Activated CD8-positive, alpha-beta T cell treated with anti-CD3 and anti-CD28 coated beads for 36 hours (primary cell): ENCODE measurements at regions not wholly inside any gene's neighbourhood (a gene's known extent, or its start where the extent isn't known, plus 50 kb on each side); places are given as distances from the start of the nearest gene placed in this dataset.

Experiments
- ATAC-seq: fragments of 200-7000 bp; cut with Tn5 transposase; one replicate; pipeline ENCODE4 v1.10.0; 2021; ENCODE audit warnings: mild to moderate bottlenecking, moderate library complexity
- CTCF ChIA-PET: fragments of 350-600 bp; sonication (Branson Sonifier 250); formaldehyde crosslinking; loops from one replicate; lab custom pipeline; 2021; ENCODE audit warnings: antibody characterized with exemption; lab: Charles Lee
- POLR2A ChIA-PET: fragments of 350-600 bp; sonication (Branson Sonifier 250); formaldehyde crosslinking; loops from one replicate; lab custom pipeline; 2021; ENCODE audit warnings: antibody characterized with exemption; lab: Charles Lee
- DNase-seq: peaks from one replicate; pipeline ENCODE4 v3.0.0-alpha.2; 2020
- H3K27ac Mint-ChIP-seq: one replicate; pipeline ENCODE4 v1.8.0; 2021; ENCODE audit warnings: mild to moderate bottlenecking, mixed read lengths
- H3K27me3 Mint-ChIP-seq: one replicate; pipeline ENCODE4 v1.8.0; 2021; ENCODE audit warnings: mixed read lengths
- H3K36me3 Mint-ChIP-seq: one replicate; pipeline ENCODE4 v1.8.0; 2021; ENCODE audit warnings: low read depth, mixed read lengths
- H3K4me1 Mint-ChIP-seq: one replicate; pipeline ENCODE4 v1.8.0; 2021; ENCODE audit warnings: low read depth, mixed read lengths
- H3K4me3 Mint-ChIP-seq: one replicate; pipeline ENCODE4 v1.8.0; 2021; ENCODE audit warnings: mild to moderate bottlenecking, moderate library complexity, mixed read lengths
- H3K9me3 Mint-ChIP-seq: one replicate; pipeline ENCODE4 v1.8.0; 2021; ENCODE audit warnings: mixed read lengths
- intact Hi-C: fragments of 100-400 bp; cut with micrococcal nuclease; formaldehyde crosslinking; loops from one replicate; pipeline ENCODE4 v1.10.0; 2022
- TF ChIP-seq, protein P1 (sequence below): fragments of 200-600 bp; IDR thresholded peaks from one replicate; pipeline ENCODE4 v1.8.0; 2022; ENCODE audit warnings: antibody characterized with exemption, mild to moderate bottlenecking

GRCh38 chr2:22397847-22398246 is 987.1 kb upstream of the KLHL29 start:
- Mint-ChIP-seq H3K4me1 (no peaks in the 10 kb centered on the region), H3K36me3 (no peaks in the 10 kb centered on the region), H3K4me3 (no peak overlapping the region), H3K27me3 (no peaks in the 10 kb centered on the region), H3K9me3 (peaks cover 4% of the 10 kb centered on the region), H3K27ac (no peak overlapping the region)
- DNase-seq (no peak), ATAC-seq (no peak)
- intact Hi-C loops: no loop called here
- ChIA-PET CTCF (no interaction called here), POLR2A (no interaction called here)
- TF ChIP-seq, protein P1, sequence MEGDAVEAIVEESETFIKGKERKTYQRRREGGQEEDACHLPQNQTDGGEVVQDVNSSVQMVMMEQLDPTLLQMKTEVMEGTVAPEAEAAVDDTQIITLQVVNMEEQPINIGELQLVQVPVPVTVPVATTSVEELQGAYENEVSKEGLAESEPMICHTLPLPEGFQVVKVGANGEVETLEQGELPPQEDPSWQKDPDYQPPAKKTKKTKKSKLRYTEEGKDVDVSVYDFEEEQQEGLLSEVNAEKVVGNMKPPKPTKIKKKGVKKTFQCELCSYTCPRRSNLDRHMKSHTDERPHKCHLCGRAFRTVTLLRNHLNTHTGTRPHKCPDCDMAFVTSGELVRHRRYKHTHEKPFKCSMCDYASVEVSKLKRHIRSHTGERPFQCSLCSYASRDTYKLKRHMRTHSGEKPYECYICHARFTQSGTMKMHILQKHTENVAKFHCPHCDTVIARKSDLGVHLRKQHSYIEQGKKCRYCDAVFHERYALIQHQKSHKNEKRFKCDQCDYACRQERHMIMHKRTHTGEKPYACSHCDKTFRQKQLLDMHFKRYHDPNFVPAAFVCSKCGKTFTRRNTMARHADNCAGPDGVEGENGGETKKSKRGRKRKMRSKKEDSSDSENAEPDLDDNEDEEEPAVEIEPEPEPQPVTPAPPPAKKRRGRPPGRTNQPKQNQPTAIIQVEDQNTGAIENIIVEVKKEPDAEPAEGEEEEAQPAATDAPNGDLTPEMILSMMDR: no peak

DNA sequence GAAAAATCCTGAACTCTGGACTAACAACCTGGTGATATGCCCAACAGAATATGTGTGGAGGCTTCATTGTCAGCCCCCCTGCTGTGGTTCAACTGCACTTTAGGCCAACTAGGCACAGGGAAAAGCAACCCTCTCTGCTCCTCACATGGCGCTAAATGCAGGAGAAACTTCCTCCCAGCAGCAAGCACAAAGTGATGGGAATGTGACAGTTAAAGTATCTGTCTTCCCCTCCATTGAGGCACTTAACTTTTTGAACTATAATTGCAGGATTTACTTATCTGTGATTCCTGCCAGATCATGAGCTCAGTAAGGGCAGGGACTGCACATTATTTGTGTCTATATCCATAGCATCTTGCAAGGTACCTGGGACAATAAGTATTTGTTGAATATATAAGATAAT is 981.2 kb upstream of the KLHL29 start:
- no peaks in the 10 kb centered on the region for H3K27me3 Mint-ChIP-seq
- no peak overlapping the region for H3K4me3 Mint-ChIP-seq
- H3K27ac Mint-ChIP-seq: no peak overlapping the region
- H3K4me1 Mint-ChIP-seq: no peaks in the 10 kb centered on the region
- CTCF ChIA-PET: no interaction called here
- POLR2A ChIA-PET: no interaction called here
- no peaks in the 10 kb centered on the region for H3K36me3 Mint-ChIP-seq
- intact Hi-C loops: no loop called here
- TF ChIP-seq, protein P1: no peak
- peaks cover 4% of the 10 kb centered on the region for H3K9me3 Mint-ChIP-seq
- no peak for ATAC-seq
- DNase-seq: no peak

GRCh38 chr2:22406625-22407024 is 978.4 kb upstream of the KLHL29 start:
- intact Hi-C loops: no loop called here
- Mint-ChIP-seq H3K4me3 (no peak overlapping the region), H3K36me3 (no peaks in the 10 kb centered on the region), H3K9me3 (peaks cover 2% of the 10 kb centered on the region), H3K27ac (no peak overlapping the region), H3K4me1 (no peaks in the 10 kb centered on the region), H3K27me3 (no peaks in the 10 kb centered on the region)
- ChIA-PET POLR2A (no interaction called here), CTCF (no interaction called here)
- DNase-seq (no peak), ATAC-seq (no peak)
- TF ChIP-seq, protein P1: no peak

DNA sequence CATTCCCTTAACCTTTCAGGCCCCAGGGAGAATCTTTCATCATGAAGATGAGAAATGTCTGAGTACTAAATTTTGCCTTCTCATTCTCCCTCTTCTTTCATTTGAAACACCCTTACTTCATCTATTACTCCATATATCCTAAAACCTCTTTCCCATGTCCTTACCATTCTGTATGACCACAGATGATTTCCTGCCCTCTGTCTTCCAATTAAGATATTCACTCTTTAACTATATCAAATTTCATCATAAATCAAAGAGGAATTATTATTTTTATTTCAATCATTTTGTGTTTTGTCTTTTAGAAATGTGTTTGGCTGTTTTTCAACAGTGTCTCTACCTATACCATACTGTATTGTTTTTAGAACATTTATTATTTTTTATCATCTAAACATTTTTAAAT is 964.9 kb upstream of the KLHL29 start:
- no peaks in the 10 kb centered on the region for H3K4me1 Mint-ChIP-seq
- ATAC-seq (no peak), DNase-seq (no peak)
- TF ChIP-seq, protein P1: no peak
- H3K4me3 Mint-ChIP-seq: no peak overlapping the region
- ChIA-PET POLR2A (no interaction called here), CTCF (no interaction called here)
- H3K27ac Mint-ChIP-seq: no peak overlapping the region
- no peaks in the 10 kb centered on the region for H3K27me3 Mint-ChIP-seq
- intact Hi-C loops: no loop called here
- H3K9me3 Mint-ChIP-seq: peaks cover 10% of the 10 kb centered on the region
- H3K36me3 Mint-ChIP-seq: no peaks in the 10 kb centered on the region

DNA sequence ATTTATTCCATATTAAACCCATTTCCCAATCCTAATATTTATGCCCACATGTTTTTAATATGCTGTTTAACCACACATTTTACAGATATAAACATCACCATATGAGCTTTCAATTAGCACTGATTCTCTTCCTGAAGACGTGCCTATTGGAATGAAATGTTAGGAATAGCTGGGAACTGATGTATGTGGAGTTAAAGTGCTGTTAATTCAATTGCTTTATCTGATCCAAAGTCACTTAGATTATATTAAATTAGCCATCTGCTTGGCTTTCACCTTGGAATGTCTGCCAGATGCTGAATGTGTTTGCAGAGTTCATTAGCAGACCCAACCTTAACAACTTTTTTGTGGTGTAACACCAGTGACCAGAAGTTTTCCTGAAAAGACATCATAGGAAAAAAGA is 942.9 kb upstream of the KLHL29 start:
- H3K36me3 Mint-ChIP-seq: no peaks in the 10 kb centered on the region
- no peaks in the 10 kb centered on the region for H3K27me3 Mint-ChIP-seq
- H3K4me3 Mint-ChIP-seq: no peak overlapping the region
- no peaks in the 10 kb centered on the region for H3K4me1 Mint-ChIP-seq
- CTCF ChIA-PET: no interaction called here
- no peak overlapping the region for H3K27ac Mint-ChIP-seq
- H3K9me3 Mint-ChIP-seq: peaks cover 3% of the 10 kb centered on the region
- intact Hi-C loops: no loop called here
- ATAC-seq (no peak), DNase-seq (no peak)
- POLR2A ChIA-PET: no interaction called here
- TF ChIP-seq, protein P1: no peak
